HG02884 (cell line): ENCODE measurements at regions not wholly inside any gene's neighbourhood (a gene's known extent, or its start where the extent isn't known, plus 50 kb on each side); places are given as distances from the start of the nearest gene placed in this dataset.
"Not testable (repeated sequence)": the region's sequence is repeated elsewhere in the genome, so short reads cannot be mapped to it uniquely, and the experiment has no call there.

Experiments used
- ATAC-seq: cut with Tn5 transposase; IDR thresholded peaks from one replicate; pipeline ENCODE4 v1.9.1; 2021; ENCODE audit warnings: mild to moderate bottlenecking, moderate library complexity; ENCODE audit not compliant: unreplicated experiment

GRCh38 chr16:65754820-65755691, 611.4 kb upstream of the CDH5 start:
- ATAC-seq: no peak

- ATAC-seq: no peak
Measured at GRCh38 chr16:65752522-65752844, 614.0 kb upstream of the CDH5 start.

GRCh38 chr16:65751622-65752521, 614.6 kb upstream of the CDH5 start:
- ATAC-seq: no peak

GRCh38 chr16:65749506-65749905, 617.0 kb upstream of the CDH5 start:
- ATAC-seq: no peak

GRCh38 chr16:65746941-65747340, 619.5 kb upstream of the CDH5 start:
- no peak for ATAC-seq

- no peak for ATAC-seq
Measured at GRCh38 chr16:65745201-65745708, 621.2 kb upstream of the CDH5 start.

GRCh38 chr16:65744401-65744800, 622.1 kb upstream of the CDH5 start:
- no peak for ATAC-seq

- ATAC-seq: no peak
Measured at GRCh38 chr16:65743558-65743957, 621.7 kb upstream of the CDH11 start.

GRCh38 chr16:65740711-65741110, 618.8 kb upstream of the CDH11 start:
- ATAC-seq: no peak

GRCh38 chr16:65739518-65739917, 617.7 kb upstream of the CDH11 start:
- ATAC-seq: no peak

- no peak for ATAC-seq
Measured at GRCh38 chr16:65737831-65738230, 616.0 kb upstream of the CDH11 start.

- not testable (repeated sequence) for ATAC-seq
Measured at GRCh38 chr16:65735615-65736014, 613.8 kb upstream of the CDH11 start.

- ATAC-seq: no peak
Measured at GRCh38 chr16:65733721-65734120, 611.9 kb upstream of the CDH11 start.

GRCh38 chr16:65731833-65732232, 610.0 kb upstream of the CDH11 start:
- ATAC-seq: no peak

GRCh38 chr16:65728652-65729051, 606.8 kb upstream of the CDH11 start:
- ATAC-seq: no peak

- no peak for ATAC-seq
Measured at GRCh38 chr16:65728167-65728566, 606.3 kb upstream of the CDH11 start.

- ATAC-seq: no peak
Measured at GRCh38 chr16:65727534-65728137, 605.8 kb upstream of the CDH11 start.

- no peak for ATAC-seq
Measured at GRCh38 chr16:65725156-65725845, 603.4 kb upstream of the CDH11 start.

GRCh38 chr16:65722429-65722828, 600.6 kb upstream of the CDH11 start:
- no peak for ATAC-seq

- ATAC-seq: no peak
Measured at GRCh38 chr16:65717846-65718245, 596.0 kb upstream of the CDH11 start.
